GM12874 (cell line): ENCODE measurements at regions not wholly inside any gene's neighbourhood (a gene's known extent, or its start where the extent isn't known, plus 50 kb on each side); places are given as distances from the start of the nearest gene placed in this dataset.
A peak's percentile ranks its signal among the peaks of the same experiment; 100 is the strongest.

Experiments used
- CTCF ChIP-seq: IDR thresholded peaks from 2 replicates; pipeline ENCODE4 v1.5.1; 2011; ENCODE audit warnings: low read depth, mild to moderate bottlenecking, control low read depth, low read length, moderate library complexity; ENCODE audit not compliant: insufficient read depth

- TF ChIP-seq CTCF: no peak
Observed at GRCh38 chr15:91696981-91697380, 156.5 kb upstream of the SLCO3A1 start.

- no peak for TF ChIP-seq CTCF
Observed at GRCh38 chr15:91698241-91698640, 155.3 kb upstream of the SLCO3A1 start.

- no peak for TF ChIP-seq CTCF
Observed at GRCh38 chr15:91699741-91700140, 153.8 kb upstream of the SLCO3A1 start.

GRCh38 chr15:91703274-91703673 is 150.2 kb upstream of the SLCO3A1 start:
- no peak for TF ChIP-seq CTCF

- TF ChIP-seq CTCF: no peak
Observed at GRCh38 chr15:91704343-91704742, 149.2 kb upstream of the SLCO3A1 start.

- peak; percentile 86 for TF ChIP-seq CTCF
Observed at GRCh38 chr15:91706322-91707032, 147.0 kb upstream of the SLCO3A1 start.

GRCh38 chr15:91710080-91710698 is 143.3 kb upstream of the SLCO3A1 start:
- no peak for TF ChIP-seq CTCF
